ENCODE measurements at regions not wholly inside any gene's neighbourhood (a gene's known extent, or its start where the extent isn't known, plus 50 kb on each side); places are given as distances from the start of the nearest gene placed in this dataset.

- DNase-seq (ENCODE audit: low read depth in 2 of 2): no peak
These were observed 133.8 kb upstream of the NT5C1B start for GRCh38 chr2:18723219-18723618.

GRCh38 chr2:18722101-18722500 lies 132.7 kb upstream of the NT5C1B start:
- DNase-seq (ENCODE audit: low read depth in 2 of 2): no peak

GRCh38 chr2:18721038-18721922 lies 131.9 kb upstream of the NT5C1B start:
- DNase-seq (ENCODE audit: low read depth in 2 of 2): no peak

GRCh38 chr2:18719978-18720775 lies 130.8 kb upstream of the NT5C1B start:
- no peak for DNase-seq (ENCODE audit: low read depth in 2 of 2)

GRCh38 chr2:18708203-18708715 lies 118.9 kb upstream of the NT5C1B start:
- no peak for DNase-seq (ENCODE audit: low read depth in 2 of 2)

GRCh38 chr2:18706001-18706400 lies 116.6 kb upstream of the NT5C1B start:
- no peak for DNase-seq (ENCODE audit: low read depth in 2 of 2)

- no peak for DNase-seq (ENCODE audit: low read depth in 2 of 2)
These were observed 114.9 kb upstream of the NT5C1B start for GRCh38 chr2:18704276-18704675.

- no peak for DNase-seq (ENCODE audit: low read depth in 2 of 2)
These were observed 114.2 kb upstream of the NT5C1B start for GRCh38 chr2:18703555-18703954.

GRCh38 chr2:18701981-18702380 lies 112.6 kb upstream of the NT5C1B start:
- no peak for DNase-seq (ENCODE audit: low read depth in 2 of 2)

- DNase-seq (ENCODE audit: low read depth in 2 of 2): no peak
These were observed 112.2 kb upstream of the NT5C1B start for GRCh38 chr2:18701546-18701945.

GRCh38 chr2:18690342-18690741 lies 101.0 kb upstream of the NT5C1B start:
- no peak for DNase-seq (ENCODE audit: low read depth in 2 of 2)

- no peak for DNase-seq (ENCODE audit: low read depth in 2 of 2)
These were observed 95.1 kb upstream of the NT5C1B start for GRCh38 chr2:18684206-18685038.

- DNase-seq (ENCODE audit: low read depth in 2 of 2): no peak
These were observed 93.3 kb upstream of the NT5C1B start for GRCh38 chr2:18682681-18683080.

- no peak for DNase-seq (ENCODE audit: low read depth in 2 of 2)
These were observed 87.9 kb upstream of the NT5C1B start for GRCh38 chr2:18677280-18677679.

GRCh38 chr2:18674309-18674708 lies 84.9 kb upstream of the NT5C1B start:
- DNase-seq (ENCODE audit: low read depth in 2 of 2): no peak

GRCh38 chr2:18671363-18671762 lies 82.0 kb upstream of the NT5C1B start:
- no peak for DNase-seq (ENCODE audit: low read depth in 2 of 2)

- no peak for DNase-seq (ENCODE audit: low read depth in 2 of 2)
These were observed 78.9 kb upstream of the NT5C1B start for GRCh38 chr2:18668221-18668620.

GRCh38 chr2:18664421-18664820 lies 75.1 kb upstream of the NT5C1B start:
- no peak for DNase-seq (ENCODE audit: low read depth in 2 of 2)

GRCh38 chr2:18663861-18664260 lies 74.5 kb upstream of the NT5C1B start:
- no peak for DNase-seq (ENCODE audit: low read depth in 2 of 2)

- DNase-seq (ENCODE audit: low read depth in 2 of 2): no peak
These were observed 73.3 kb upstream of the NT5C1B start for GRCh38 chr2:18662689-18663088.

GRCh38 chr2:18659915-18660314 lies 70.5 kb upstream of the NT5C1B start:
- DNase-seq (ENCODE audit: low read depth in 2 of 2): no peak

- DNase-seq (ENCODE audit: low read depth in 2 of 2): no peak
These were observed 66.7 kb upstream of the NT5C1B start for GRCh38 chr2:18656048-18656447.

All from stimulated activated CD4-positive, alpha-beta T cell treated with anti-CD3 and anti-CD28 coated beads, Interleukin-12 subunit alpha, Interleukin-12 subunit beta, amount 100 ng/mL, for 24 hours (primary cell).